Coronary artery (tissue), 2 donors: ENCODE measurements at regions not wholly inside any gene's neighbourhood (a gene's known extent, or its start where the extent isn't known, plus 50 kb on each side); places are given as distances from the start of the nearest gene placed in this dataset.

Source experiments
- DNase-seq: peaks from one replicate; pipeline ENCODE4 v3.0.0-alpha.2; 2017; ENCODE audit warnings: low spot score
- H3K27ac ChIP-seq, 2 donors: fragments of 200-600 bp; sonication (generic); one replicate each; pipeline ENCODE4 v1.5.1; 2016 to 2019
- H3K4me3 ChIP-seq: fragments of 200-600 bp; sonication (generic); 2 replicates; pipeline ENCODE4 v1.5.1; 2016; ENCODE audit warnings: mild to moderate bottlenecking, moderate library complexity
- CTCF ChIP-seq: fragments of 200-600 bp; sonication (generic); IDR thresholded peaks from one replicate; pipeline ENCODE4 v1.5.1; 2019; ENCODE audit warnings: antibody characterized with exemption

- no peak for DNase-seq
- TF ChIP-seq CTCF, result no peak
- Histone ChIP-seq H3K4me3 (no peak overlapping the region), H3K27ac (no peak overlapping the region)
Observed at GRCh38 chr17:79412110-79412509, 198.7 kb downstream of the RBFOX3 start.

GRCh38 chr17:79411419-79411818 lies 199.4 kb downstream of the RBFOX3 start:
- Histone ChIP-seq H3K4me3 (no peak overlapping the region), H3K27ac (no peak overlapping the region)
- no peak for DNase-seq
- TF ChIP-seq CTCF, result no peak

DNA sequence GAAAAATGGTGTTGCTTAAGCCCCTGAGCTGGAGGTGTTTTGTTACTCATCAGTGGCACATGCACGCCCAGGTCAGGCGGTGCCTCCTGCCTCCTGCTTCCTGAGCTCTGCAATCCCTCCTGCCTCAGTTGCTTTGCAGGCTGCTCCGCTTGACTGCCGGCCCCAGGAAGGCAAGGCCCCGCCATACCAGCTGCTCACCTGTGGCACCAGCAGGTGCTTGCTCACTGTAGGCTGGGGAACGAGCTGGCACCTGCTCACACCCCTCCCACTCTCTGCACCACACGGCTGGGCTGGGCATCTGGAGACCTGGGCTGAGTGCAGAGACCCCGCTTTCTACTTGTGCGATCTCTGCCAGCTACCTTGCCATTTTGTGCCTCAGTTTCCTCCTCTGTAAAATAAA lies 200.2 kb downstream of the RBFOX3 start:
- TF ChIP-seq CTCF, result no peak
- Histone ChIP-seq H3K27ac (no peak overlapping the region), H3K4me3 (no peak overlapping the region)
- no peak for DNase-seq

DNA sequence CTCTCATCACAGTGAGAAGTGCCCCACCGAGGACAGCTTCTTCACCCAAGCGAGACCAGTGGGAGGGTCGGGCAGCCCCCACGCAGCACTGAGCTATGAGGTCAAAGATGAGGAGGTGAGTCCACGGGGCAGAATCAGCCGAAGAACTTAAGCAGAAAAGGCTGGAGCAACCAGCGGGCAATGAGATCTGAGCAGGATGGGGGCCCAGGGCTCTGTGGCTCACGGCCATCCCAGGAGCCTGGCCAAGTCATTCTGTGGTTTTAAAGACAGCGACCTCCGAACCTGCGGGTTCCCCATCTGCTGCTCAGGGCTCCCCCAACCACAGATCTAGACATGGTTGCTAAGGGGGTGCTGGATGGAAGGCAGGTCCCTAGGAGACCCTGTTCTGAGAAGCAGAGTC lies 202.6 kb downstream of the RBFOX3 start:
- H3K27ac ChIP-seq, result no peak overlapping the region
- no peak overlapping the region for H3K4me3 ChIP-seq
- no peak for DNase-seq
- no peak for TF ChIP-seq CTCF

GRCh38 chr17:79407385-79407784 lies 203.5 kb downstream of the RBFOX3 start:
- no peak for DNase-seq
- no peak for TF ChIP-seq CTCF
- no peak overlapping the region for H3K4me3 ChIP-seq
- H3K27ac ChIP-seq, result no peak overlapping the region

- no peak for DNase-seq
- no peak for TF ChIP-seq CTCF
- Histone ChIP-seq H3K4me3 (no peak overlapping the region), H3K27ac (no peak overlapping the region)
Observed at GRCh38 chr17:79406316-79406715, 204.5 kb downstream of the RBFOX3 start.

DNA sequence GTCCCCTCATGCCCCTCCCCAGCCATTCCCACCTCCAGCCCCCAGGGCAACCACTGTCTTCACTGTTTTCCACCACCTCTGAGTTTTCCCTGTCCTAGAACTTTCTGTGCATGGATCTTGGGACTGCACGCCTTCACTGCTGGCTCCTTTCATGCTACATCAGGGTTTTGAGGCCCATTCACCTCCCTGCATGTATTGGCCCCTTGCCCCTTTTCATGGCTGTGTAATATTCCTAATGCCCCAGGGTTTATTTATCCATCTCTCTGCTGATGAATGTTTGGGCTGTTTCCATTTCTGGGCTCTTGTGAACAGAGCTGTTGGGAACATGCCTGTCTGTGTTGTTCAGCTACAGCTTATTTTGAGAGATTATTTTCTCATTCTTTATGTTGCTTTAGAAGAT lies 205.0 kb downstream of the RBFOX3 start:
- no peak for DNase-seq
- TF ChIP-seq CTCF, result no peak
- Histone ChIP-seq H3K4me3 (no peak overlapping the region), H3K27ac (no peak overlapping the region)
